Osteoblast (primary cell): ENCODE measurements at regions not wholly inside any gene's neighbourhood (a gene's known extent, or its start where the extent isn't known, plus 50 kb on each side); places are given as distances from the start of the nearest gene placed in this dataset.

Experiments used
- DNase-seq: peaks from one replicate; pipeline ENCODE4 v3.0.0; 2011; ENCODE audit warnings: low spot score, mixed read lengths; ENCODE audit not compliant: insufficient read length; ENCODE audit errors: missing footprints
- H2AFZ ChIP-seq: 2 replicates; pipeline ENCODE4 v1.6.0; 2011; ENCODE audit warnings: mild to moderate bottlenecking, low read length
- H3K27ac ChIP-seq: 2 replicates; pipeline ENCODE4 v1.5.1; 2011; ENCODE audit warnings: mild to moderate bottlenecking, low read depth, low read length, moderate library complexity
- H3K27me3 ChIP-seq: 2 replicates; pipeline ENCODE4 v1.6.0; 2012; ENCODE audit warnings: mild to moderate bottlenecking, control low read depth, inconsistent platforms, low read length, moderate library complexity; ENCODE audit not compliant: insufficient read depth
- H3K36me3 ChIP-seq: 2 replicates; pipeline ENCODE4 v1.5.1; 2011; ENCODE audit warnings: mild to moderate bottlenecking, low read length, control low read depth, moderate library complexity; ENCODE audit not compliant: insufficient read depth
- H3K4me1 ChIP-seq: 2 replicates; pipeline ENCODE4 v1.5.1; 2011; ENCODE audit warnings: mild to moderate bottlenecking, low read length, control low read depth, moderate library complexity; ENCODE audit not compliant: insufficient read depth
- H3K4me2 ChIP-seq: 2 replicates; pipeline ENCODE4 v1.6.0; 2011; ENCODE audit warnings: mild to moderate bottlenecking, low read length; ENCODE audit not compliant: insufficient read depth
- H3K4me3 ChIP-seq: fragments of 200-600 bp; sonication (generic); 3 replicates; pipeline ENCODE4 v1.5.1; 2012; ENCODE audit warnings: mild to moderate bottlenecking, low read length, inconsistent platforms; ENCODE audit not compliant: insufficient read depth
- H3K79me2 ChIP-seq: 2 replicates; pipeline ENCODE4 v1.6.0; 2012; ENCODE audit warnings: mild to moderate bottlenecking, low read length, control low read depth, inconsistent platforms; ENCODE audit not compliant: insufficient read depth
- H3K9me3 ChIP-seq: 2 replicates; pipeline ENCODE4 v1.5.1; 2011; ENCODE audit warnings: low read depth, low read length, control low read depth
- H4K20me1 ChIP-seq: 2 replicates; pipeline ENCODE4 v1.6.0; 2012; ENCODE audit warnings: mild to moderate bottlenecking, low read length, control low read depth; ENCODE audit not compliant: insufficient read depth
- CTCF ChIP-seq: IDR thresholded peaks from 2 replicates; pipeline ENCODE4 v1.5.1; 2011; ENCODE audit warnings: mild to moderate bottlenecking, low read depth, low read length, moderate library complexity; ENCODE audit errors: extremely low read depth

DNA sequence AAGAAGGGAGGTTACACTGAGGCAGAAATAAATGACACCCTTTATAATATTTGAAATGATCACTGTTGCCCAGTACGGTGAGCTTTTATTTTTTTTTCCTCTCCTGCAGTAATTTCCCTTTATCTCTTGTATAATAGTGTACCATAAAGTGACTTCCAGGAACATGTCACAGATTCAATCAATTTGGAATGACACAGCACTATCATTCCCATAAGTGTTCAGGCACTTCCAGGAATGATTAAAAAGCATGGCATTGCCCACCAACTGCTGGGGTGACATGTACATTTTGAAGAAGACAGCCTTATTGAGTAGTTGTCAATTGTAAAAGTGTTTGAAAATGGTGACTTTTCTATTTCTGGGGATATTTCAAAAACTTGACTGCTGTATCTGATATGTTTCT, 1700.9 kb upstream of the NUDT12 start:
- DNase-seq, result no peak
- no peak overlapping the region for H3K4me2 ChIP-seq
- no peaks in the 10 kb centered on the region for H3K79me2 ChIP-seq
- H3K36me3 ChIP-seq, result no peaks in the 10 kb centered on the region
- H2AFZ ChIP-seq, result no peak overlapping the region
- no peak overlapping the region for H3K4me3 ChIP-seq
- H4K20me1 ChIP-seq, result no peaks in the 10 kb centered on the region
- H3K4me1 ChIP-seq, result no peaks in the 10 kb centered on the region
- no peaks in the 10 kb centered on the region for H3K27me3 ChIP-seq
- no peak overlapping the region for H3K27ac ChIP-seq
- H3K9me3 ChIP-seq, result no peaks in the 10 kb centered on the region
- TF ChIP-seq CTCF, result no peak

DNA sequence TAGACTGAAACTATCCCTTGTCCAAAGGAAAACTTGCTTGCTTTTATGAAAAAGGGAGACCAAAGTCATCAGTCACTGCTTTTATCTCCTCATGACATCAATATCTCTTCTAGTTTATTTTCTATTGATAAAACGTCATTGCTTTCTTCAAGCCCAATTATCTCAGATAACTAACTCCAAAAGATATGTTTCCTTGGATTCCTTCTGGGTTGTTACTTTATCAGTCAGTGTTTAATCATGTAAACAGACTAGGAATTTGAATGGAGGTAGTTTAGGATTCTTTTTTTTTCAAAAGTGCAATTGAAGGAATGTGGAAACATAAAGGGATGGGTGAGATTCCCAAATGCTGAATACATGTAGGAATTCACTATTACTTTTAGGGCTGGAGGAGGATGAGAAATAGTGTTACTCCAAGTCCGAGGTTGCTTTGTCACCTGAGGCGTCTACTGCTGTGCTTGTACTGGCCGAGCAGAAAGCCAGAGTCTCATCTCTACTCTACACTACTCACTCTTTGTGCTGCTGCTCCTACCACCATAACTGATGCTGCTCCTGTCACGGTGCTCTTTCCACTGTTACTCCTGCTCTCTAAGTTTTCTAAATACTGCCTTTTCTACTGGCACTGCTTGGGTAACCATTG, 1697.1 kb upstream of the NUDT12 start:
- no peak for TF ChIP-seq CTCF
- H2AFZ ChIP-seq, result no peak overlapping the region
- no peaks in the 10 kb centered on the region for H3K79me2 ChIP-seq
- no peaks in the 10 kb centered on the region for H3K27me3 ChIP-seq
- no peak overlapping the region for H3K4me3 ChIP-seq
- H3K27ac ChIP-seq, result no peak overlapping the region
- H3K9me3 ChIP-seq, result no peaks in the 10 kb centered on the region
- H3K4me2 ChIP-seq, result no peak overlapping the region
- no peak for DNase-seq
- no peaks in the 10 kb centered on the region for H4K20me1 ChIP-seq
- no peaks in the 10 kb centered on the region for H3K4me1 ChIP-seq
- H3K36me3 ChIP-seq, result no peaks in the 10 kb centered on the region

GRCh38 chr5:105238561-105238960, 1676.0 kb upstream of the NUDT12 start:
- no peak overlapping the region for H3K27ac ChIP-seq
- DNase-seq, result no peak
- no peaks in the 10 kb centered on the region for H3K27me3 ChIP-seq
- H4K20me1 ChIP-seq, result no peaks in the 10 kb centered on the region
- no peaks in the 10 kb centered on the region for H3K9me3 ChIP-seq
- TF ChIP-seq CTCF, result no peak
- H3K36me3 ChIP-seq, result no peaks in the 10 kb centered on the region
- H3K4me1 ChIP-seq, result no peaks in the 10 kb centered on the region
- H2AFZ ChIP-seq, result no peak overlapping the region
- no peak overlapping the region for H3K4me2 ChIP-seq
- no peak overlapping the region for H3K4me3 ChIP-seq
- no peaks in the 10 kb centered on the region for H3K79me2 ChIP-seq

DNA sequence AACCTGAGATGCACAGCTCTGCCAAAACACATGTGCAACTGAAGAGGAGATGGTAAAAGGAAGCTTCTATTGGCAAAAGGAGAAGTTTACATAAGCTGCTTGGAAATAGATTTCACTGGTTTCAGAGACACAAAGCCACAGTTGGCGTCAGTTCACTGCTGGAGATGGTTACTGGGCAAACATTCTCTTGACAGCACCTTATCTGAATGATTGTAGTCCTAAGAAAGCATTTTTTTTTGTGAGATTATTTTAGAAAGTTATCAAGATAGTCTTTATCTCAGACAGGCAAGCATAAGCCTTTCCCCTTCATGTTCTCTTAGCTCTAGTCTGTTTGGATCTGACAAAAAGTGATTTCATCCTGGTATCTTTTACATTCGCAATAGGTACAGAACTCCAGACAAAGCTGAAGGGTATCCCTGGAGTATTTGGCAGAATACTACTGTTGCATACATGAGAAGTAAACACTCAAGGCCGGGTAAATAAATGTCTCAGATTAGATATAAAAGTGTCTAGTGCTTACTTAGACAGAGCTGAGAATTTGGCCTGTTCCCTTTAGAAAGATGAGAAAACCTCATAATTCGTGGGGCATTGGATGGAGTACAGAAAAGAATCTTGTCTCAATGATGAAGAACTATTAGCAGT, 1668.0 kb upstream of the NUDT12 start:
- no peaks in the 10 kb centered on the region for H3K36me3 ChIP-seq
- no peaks in the 10 kb centered on the region for H3K9me3 ChIP-seq
- TF ChIP-seq CTCF, result no peak
- DNase-seq, result no peak
- no peak overlapping the region for H2AFZ ChIP-seq
- H3K4me1 ChIP-seq, result no peaks in the 10 kb centered on the region
- no peaks in the 10 kb centered on the region for H4K20me1 ChIP-seq
- H3K4me3 ChIP-seq, result no peak overlapping the region
- H3K27me3 ChIP-seq, result no peaks in the 10 kb centered on the region
- no peak overlapping the region for H3K27ac ChIP-seq
- no peaks in the 10 kb centered on the region for H3K79me2 ChIP-seq
- no peak overlapping the region for H3K4me2 ChIP-seq
